CD4-positive, alpha-beta T cell (primary cell): ENCODE measurements at regions not wholly inside any gene's neighbourhood (a gene's known extent, or its start where the extent isn't known, plus 50 kb on each side); places are given as distances from the start of the nearest gene placed in this dataset.

Experiments
- ATAC-seq: fragments of 200-7000 bp; cut with Tn5 transposase; one replicate; pipeline ENCODE4 v1.10.0; 2022; ENCODE audit warnings: mild to moderate bottlenecking; ENCODE audit not compliant: poor library complexity
- CTCF ChIA-PET: fragments of 350-600 bp; sonication (Branson Sonifier 250); formaldehyde crosslinking; loops from one replicate; lab custom pipeline; 2021; ENCODE audit warnings: antibody characterized with exemption, inconsistent platforms; lab: Charles Lee
- POLR2A ChIA-PET: fragments of 350-600 bp; sonication (Branson Sonifier 250); formaldehyde crosslinking; loops from one replicate; lab custom pipeline; 2021; ENCODE audit warnings: antibody characterized with exemption, inconsistent platforms; lab: Charles Lee
- DNase-seq, 14 experiments: peaks; one replicate each; pipeline ENCODE4 v3.0.0-alpha.2; 2013 to 2020; ENCODE audit warnings: mixed read lengths in 2 of 14
- H3K27ac ChIP-seq, 2 donors: one replicate each; pipeline versions ENCODE4 v1.5.1 to v1.7.0; 2013; ENCODE audit warnings: low read length in 2 of 2, low read depth in 1 of 2, mild to moderate bottlenecking in 1 of 2
- H3K27me3 ChIP-seq, 2 experiments: 1 replicate in 1 of 2; 2 replicates in 1 of 2; pipeline versions ENCODE4 v1.6.1 to v1.7.0; 2013; ENCODE audit warnings: low read length in 2 of 2, control low read depth in 1 of 2, mild to moderate bottlenecking in 1 of 2, moderate library complexity in 1 of 2; ENCODE audit not compliant: insufficient read depth in 2 of 2, control insufficient read depth in 1 of 2
- H3K36me3 ChIP-seq: one replicate; pipeline ENCODE4 v1.6.1; 2013; ENCODE audit warnings: low read length, control low read depth; ENCODE audit not compliant: insufficient read depth
- H3K4me1 ChIP-seq: one replicate; pipeline ENCODE4 v1.6.1; 2013; ENCODE audit warnings: low read length, control low read depth; ENCODE audit not compliant: insufficient read depth
- H3K4me3 ChIP-seq: one replicate; pipeline ENCODE4 v1.5.1; 2013; ENCODE audit warnings: mild to moderate bottlenecking, low read length, moderate library complexity
- H3K9me3 ChIP-seq, 2 experiments: 1 replicate in 1 of 2; 2 replicates in 1 of 2; pipeline versions ENCODE4 v1.6.1 to v1.7.0; 2013; ENCODE audit warnings: low read length in 2 of 2, mild to moderate bottlenecking in 2 of 2, control low read depth in 1 of 2, moderate library complexity in 1 of 2; ENCODE audit not compliant: control insufficient read depth in 1 of 2, insufficient read depth in 1 of 2
- H3K27ac Mint-ChIP-seq: one replicate; pipeline ENCODE4 v1.8.0; 2020; ENCODE audit warnings: mixed read lengths
- H3K27me3 Mint-ChIP-seq: one replicate; pipeline ENCODE4 v1.8.0; 2021; ENCODE audit warnings: mixed read lengths
- H3K36me3 Mint-ChIP-seq: one replicate; pipeline ENCODE4 v1.8.0; 2021; ENCODE audit warnings: low read depth, mixed read lengths
- H3K4me1 Mint-ChIP-seq: one replicate; pipeline ENCODE4 v1.8.0; 2021; ENCODE audit warnings: low read depth, mixed read lengths
- H3K4me3 Mint-ChIP-seq: one replicate; pipeline ENCODE4 v1.8.0; 2020; ENCODE audit warnings: mild to moderate bottlenecking, mixed read lengths
- H3K9me3 Mint-ChIP-seq: one replicate; pipeline ENCODE4 v1.8.0; 2020; ENCODE audit warnings: mixed read lengths
- intact Hi-C, 2 experiments: fragments of 100-400 bp; cut with DNase I in 1 of 2; cut with micrococcal nuclease in 1 of 2; formaldehyde crosslinking; loops; one replicate each; pipeline versions ENCODE4 v1.15.1 to v1.9.0; 2023 to 2025; cut with DNase I, micrococcal nuclease
- TF ChIP-seq, protein P1 (sequence below): fragments of 200-600 bp; IDR thresholded peaks from one replicate; pipeline ENCODE4 v1.8.0; 2022; ENCODE audit warnings: antibody characterized with exemption, mild to moderate bottlenecking

- Mint-ChIP-seq H3K4me1 (no peaks in the 10 kb centered on the region), H3K27me3 (peaks cover 36% of the 10 kb centered on the region), H3K27ac (no peak overlapping the region), H3K9me3 (peaks cover 2% of the 10 kb centered on the region), H3K36me3 (no peaks in the 10 kb centered on the region), H3K4me3 (no peak overlapping the region)
- CTCF ChIA-PET = no interaction called here
- H3K4me1 ChIP-seq = no peaks in the 10 kb centered on the region
- peaks cover 12 to 16% of the 10 kb centered on the region in 2 experiments for H3K27me3 ChIP-seq
- intact Hi-C loops = no loop called here
- TF ChIP-seq, protein P1, sequence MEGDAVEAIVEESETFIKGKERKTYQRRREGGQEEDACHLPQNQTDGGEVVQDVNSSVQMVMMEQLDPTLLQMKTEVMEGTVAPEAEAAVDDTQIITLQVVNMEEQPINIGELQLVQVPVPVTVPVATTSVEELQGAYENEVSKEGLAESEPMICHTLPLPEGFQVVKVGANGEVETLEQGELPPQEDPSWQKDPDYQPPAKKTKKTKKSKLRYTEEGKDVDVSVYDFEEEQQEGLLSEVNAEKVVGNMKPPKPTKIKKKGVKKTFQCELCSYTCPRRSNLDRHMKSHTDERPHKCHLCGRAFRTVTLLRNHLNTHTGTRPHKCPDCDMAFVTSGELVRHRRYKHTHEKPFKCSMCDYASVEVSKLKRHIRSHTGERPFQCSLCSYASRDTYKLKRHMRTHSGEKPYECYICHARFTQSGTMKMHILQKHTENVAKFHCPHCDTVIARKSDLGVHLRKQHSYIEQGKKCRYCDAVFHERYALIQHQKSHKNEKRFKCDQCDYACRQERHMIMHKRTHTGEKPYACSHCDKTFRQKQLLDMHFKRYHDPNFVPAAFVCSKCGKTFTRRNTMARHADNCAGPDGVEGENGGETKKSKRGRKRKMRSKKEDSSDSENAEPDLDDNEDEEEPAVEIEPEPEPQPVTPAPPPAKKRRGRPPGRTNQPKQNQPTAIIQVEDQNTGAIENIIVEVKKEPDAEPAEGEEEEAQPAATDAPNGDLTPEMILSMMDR = no peak
- H3K27ac ChIP-seq = no peak overlapping the region
- H3K4me3 ChIP-seq = no peak overlapping the region
- peaks cover 0 to 27% of the 10 kb centered on the region in 2 experiments for H3K9me3 ChIP-seq
- POLR2A ChIA-PET = no interaction called here
- H3K36me3 ChIP-seq = no peaks in the 10 kb centered on the region
- DNase-seq = no peak
- no peak for ATAC-seq
Measured at GRCh38 chr17:79491006-79491405, 119.8 kb downstream of the RBFOX3 start.

DNA sequence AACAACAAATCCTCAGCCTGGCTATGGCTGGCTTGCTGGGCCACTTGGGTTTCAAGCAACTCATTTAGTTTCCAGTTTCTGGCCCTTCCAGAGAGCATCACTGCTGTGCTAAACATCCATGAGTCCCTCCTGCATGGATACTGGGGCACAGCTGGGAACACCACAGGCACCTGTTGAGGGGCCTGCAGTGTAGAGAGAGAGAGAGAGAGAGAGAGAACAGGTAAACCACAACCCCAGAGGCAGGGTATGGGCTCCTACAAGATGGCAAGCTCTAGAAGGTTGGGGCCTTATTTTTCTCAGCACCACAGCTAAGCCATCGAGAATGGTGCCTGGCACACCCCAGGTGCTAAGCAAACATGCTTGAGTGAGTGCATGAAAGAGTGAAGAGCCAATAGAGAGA, 120.3 kb downstream of the RBFOX3 start:
- H3K27me3 ChIP-seq = peaks cover 17 to 20% of the 10 kb centered on the region in 2 experiments
- DNase-seq (no peak), ATAC-seq (no peak)
- no peak overlapping the region for H3K27ac Mint-ChIP-seq
- H3K4me1 ChIP-seq = no peaks in the 10 kb centered on the region
- H3K4me1 Mint-ChIP-seq = no peaks in the 10 kb centered on the region
- ChIA-PET POLR2A (no interaction called here), CTCF (no interaction called here)
- TF ChIP-seq, protein P1 = no peak
- peaks cover 36% of the 10 kb centered on the region for H3K27me3 Mint-ChIP-seq
- H3K4me3 Mint-ChIP-seq = no peak overlapping the region
- H3K4me3 ChIP-seq = no peak overlapping the region
- peaks cover 2% of the 10 kb centered on the region for H3K9me3 Mint-ChIP-seq
- no peak overlapping the region for H3K27ac ChIP-seq
- peaks cover 0 to 27% of the 10 kb centered on the region in 2 experiments for H3K9me3 ChIP-seq
- H3K36me3 ChIP-seq = no peaks in the 10 kb centered on the region
- intact Hi-C loops = no loop called here
- no peaks in the 10 kb centered on the region for H3K36me3 Mint-ChIP-seq

DNA sequence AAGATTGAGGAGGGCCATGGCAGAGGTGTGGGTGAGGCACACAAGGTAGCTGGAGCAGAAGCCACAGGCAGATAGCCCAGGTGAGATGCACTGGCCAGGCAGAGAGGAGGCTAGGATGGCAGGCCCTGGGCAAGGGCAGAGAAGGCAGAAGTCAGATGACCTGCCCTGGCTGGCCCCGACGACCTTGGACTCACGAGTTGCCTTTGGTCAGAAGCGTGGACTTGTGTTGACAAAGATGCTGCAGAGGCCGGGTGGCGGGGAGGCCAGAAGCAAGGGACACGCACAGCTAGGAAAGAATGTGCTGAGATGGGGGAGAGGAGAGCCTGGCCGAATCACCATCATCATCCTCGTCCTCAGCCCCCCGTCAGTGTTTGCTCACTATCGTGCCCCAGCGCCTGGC, 123.7 kb downstream of the RBFOX3 start:
- Histone ChIP-seq H3K36me3 (no peaks in the 10 kb centered on the region), H3K27me3 (peaks cover 38 to 42% of the 10 kb centered on the region in 2 experiments), H3K4me3 (no peak overlapping the region), H3K27ac (no peak overlapping the region), H3K4me1 (no peaks in the 10 kb centered on the region), H3K9me3 (peaks cover 0 to 9% of the 10 kb centered on the region in 2 experiments)
- ChIA-PET POLR2A (no interaction called here), CTCF (no interaction called here)
- H3K36me3 Mint-ChIP-seq = no peaks in the 10 kb centered on the region
- no peak overlapping the region for H3K27ac Mint-ChIP-seq
- intact Hi-C loops = no loop called here
- H3K9me3 Mint-ChIP-seq = no peaks in the 10 kb centered on the region
- no peak overlapping the region for H3K4me3 Mint-ChIP-seq
- no peak for ATAC-seq
- H3K4me1 Mint-ChIP-seq = no peaks in the 10 kb centered on the region
- TF ChIP-seq, protein P1 = no peak
- peaks cover 53% of the 10 kb centered on the region for H3K27me3 Mint-ChIP-seq
- DNase-seq = no peak
